Neural crest cell (in vitro differentiated cells): ENCODE measurements at regions not wholly inside any gene's neighbourhood (a gene's known extent, or its start where the extent isn't known, plus 50 kb on each side); places are given as distances from the start of the nearest gene placed in this dataset.

ENCODE experiments used
- DNase-seq: peaks from one replicate; pipeline ENCODE4 v3.0.0; 2021; ENCODE audit warnings: low read depth, mixed read lengths, low spot score
- H3K27ac Mint-ChIP-seq: one replicate; pipeline ENCODE4 v1.8.0; 2021; ENCODE audit warnings: mild to moderate bottlenecking, mixed read lengths; ENCODE audit not compliant: unreplicated experiment
- H3K27me3 Mint-ChIP-seq: 2 replicates; pipeline ENCODE4 v1.8.0; 2021; ENCODE audit warnings: low read depth, mild to moderate bottlenecking, mixed read lengths
- H3K36me3 Mint-ChIP-seq: 2 replicates; pipeline ENCODE4 v1.8.0; 2021; ENCODE audit warnings: low read depth, mild to moderate bottlenecking, mixed read lengths
- H3K4me1 Mint-ChIP-seq: 2 replicates; pipeline ENCODE4 v1.8.0; 2021; ENCODE audit warnings: mixed read lengths
- H3K4me3 Mint-ChIP-seq: one replicate; pipeline ENCODE4 v1.8.0; 2021; ENCODE audit warnings: mild to moderate bottlenecking, mixed read lengths
- H3K9me3 Mint-ChIP-seq: 2 replicates; pipeline ENCODE4 v1.8.0; 2021; ENCODE audit warnings: mixed read lengths
- TF ChIP-seq, protein P1 (sequence below): fragments of 200-600 bp; sonication (generic); conservative IDR thresholded peaks from 2 replicates; pipeline ENCODE4 v1.5.0; 2021; ENCODE audit warnings: antibody characterized with exemption, mild to moderate bottlenecking

DNA sequence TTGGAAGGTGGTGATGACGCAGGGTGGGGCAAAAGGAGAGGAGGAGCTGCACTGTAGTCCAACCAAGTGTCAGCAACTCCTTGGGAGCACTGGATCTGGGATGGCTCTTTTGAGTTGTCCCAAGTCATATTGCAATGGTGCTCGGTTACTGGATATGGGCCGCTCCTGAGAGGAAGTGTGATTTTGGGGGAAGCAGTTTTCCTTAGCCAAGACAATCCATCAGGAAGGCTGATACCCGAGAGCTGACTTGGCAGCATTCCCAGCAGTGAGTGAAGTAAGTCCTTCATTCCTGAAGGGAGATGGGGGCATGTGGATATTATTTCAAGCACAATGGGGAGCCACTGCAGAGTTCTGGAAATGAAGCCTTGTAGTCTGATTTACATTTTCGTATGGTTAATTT is 354.1 kb downstream of the RFPL4B start:
- Mint-ChIP-seq H3K4me1 (peaks cover 4% of the 10 kb centered on the region), H3K4me3 (no peak overlapping the region), H3K9me3 (peaks cover 10% of the 10 kb centered on the region), H3K36me3 (no peaks in the 10 kb centered on the region), H3K27ac (no peak overlapping the region), H3K27me3 (no peaks in the 10 kb centered on the region)
- no peak for DNase-seq
- TF ChIP-seq, protein P1, sequence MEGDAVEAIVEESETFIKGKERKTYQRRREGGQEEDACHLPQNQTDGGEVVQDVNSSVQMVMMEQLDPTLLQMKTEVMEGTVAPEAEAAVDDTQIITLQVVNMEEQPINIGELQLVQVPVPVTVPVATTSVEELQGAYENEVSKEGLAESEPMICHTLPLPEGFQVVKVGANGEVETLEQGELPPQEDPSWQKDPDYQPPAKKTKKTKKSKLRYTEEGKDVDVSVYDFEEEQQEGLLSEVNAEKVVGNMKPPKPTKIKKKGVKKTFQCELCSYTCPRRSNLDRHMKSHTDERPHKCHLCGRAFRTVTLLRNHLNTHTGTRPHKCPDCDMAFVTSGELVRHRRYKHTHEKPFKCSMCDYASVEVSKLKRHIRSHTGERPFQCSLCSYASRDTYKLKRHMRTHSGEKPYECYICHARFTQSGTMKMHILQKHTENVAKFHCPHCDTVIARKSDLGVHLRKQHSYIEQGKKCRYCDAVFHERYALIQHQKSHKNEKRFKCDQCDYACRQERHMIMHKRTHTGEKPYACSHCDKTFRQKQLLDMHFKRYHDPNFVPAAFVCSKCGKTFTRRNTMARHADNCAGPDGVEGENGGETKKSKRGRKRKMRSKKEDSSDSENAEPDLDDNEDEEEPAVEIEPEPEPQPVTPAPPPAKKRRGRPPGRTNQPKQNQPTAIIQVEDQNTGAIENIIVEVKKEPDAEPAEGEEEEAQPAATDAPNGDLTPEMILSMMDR = no peak

DNA sequence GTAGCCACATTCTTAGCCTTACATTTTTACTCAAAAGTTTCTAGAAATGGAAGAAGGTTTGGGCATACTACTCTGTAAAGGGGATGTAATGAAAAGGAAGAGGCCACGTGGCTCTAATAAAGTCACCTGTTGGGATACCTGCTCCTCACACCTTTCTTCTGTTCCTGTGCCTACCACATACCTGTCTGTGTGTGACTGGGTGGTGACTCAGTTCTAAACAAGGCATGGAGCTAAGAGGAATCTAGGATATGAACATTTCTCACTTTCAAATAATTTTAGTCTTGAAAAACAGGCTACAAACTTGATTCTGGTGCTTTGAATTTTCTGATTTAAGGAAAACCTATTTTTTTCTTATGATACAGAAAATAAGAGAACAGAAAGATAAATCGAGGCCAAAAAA is 363.6 kb downstream of the RFPL4B start:
- no peak for DNase-seq
- Mint-ChIP-seq H3K4me1 (no peaks in the 10 kb centered on the region), H3K9me3 (peaks cover 3% of the 10 kb centered on the region), H3K27me3 (no peaks in the 10 kb centered on the region), H3K27ac (no peak overlapping the region), H3K36me3 (no peaks in the 10 kb centered on the region), H3K4me3 (no peak overlapping the region)
- TF ChIP-seq, protein P1 = no peak

DNA sequence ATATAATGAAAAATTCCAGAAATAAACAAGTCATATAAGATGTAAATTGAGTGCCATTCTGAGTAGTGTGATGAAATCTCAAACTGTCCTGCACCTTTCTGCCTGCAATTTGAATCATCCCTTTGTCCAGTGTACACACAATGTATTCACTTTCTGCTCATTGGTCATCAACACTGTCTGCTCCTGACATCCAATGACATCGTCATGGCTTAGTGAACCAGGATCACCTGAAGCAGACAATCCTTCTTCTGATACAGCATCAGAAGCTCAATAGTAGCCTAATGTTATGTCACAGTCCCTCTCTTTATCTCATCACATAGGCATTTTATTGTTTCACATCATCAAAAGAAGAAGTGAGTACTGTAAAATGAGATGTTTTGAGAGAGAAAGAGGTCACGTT is 366.3 kb downstream of the RFPL4B start:
- H3K27me3 Mint-ChIP-seq = no peaks in the 10 kb centered on the region
- no peaks in the 10 kb centered on the region for H3K4me1 Mint-ChIP-seq
- TF ChIP-seq, protein P1 = no peak
- no peak overlapping the region for H3K4me3 Mint-ChIP-seq
- no peaks in the 10 kb centered on the region for H3K36me3 Mint-ChIP-seq
- H3K27ac Mint-ChIP-seq = no peak overlapping the region
- H3K9me3 Mint-ChIP-seq = peaks cover 8% of the 10 kb centered on the region
- no peak for DNase-seq

DNA sequence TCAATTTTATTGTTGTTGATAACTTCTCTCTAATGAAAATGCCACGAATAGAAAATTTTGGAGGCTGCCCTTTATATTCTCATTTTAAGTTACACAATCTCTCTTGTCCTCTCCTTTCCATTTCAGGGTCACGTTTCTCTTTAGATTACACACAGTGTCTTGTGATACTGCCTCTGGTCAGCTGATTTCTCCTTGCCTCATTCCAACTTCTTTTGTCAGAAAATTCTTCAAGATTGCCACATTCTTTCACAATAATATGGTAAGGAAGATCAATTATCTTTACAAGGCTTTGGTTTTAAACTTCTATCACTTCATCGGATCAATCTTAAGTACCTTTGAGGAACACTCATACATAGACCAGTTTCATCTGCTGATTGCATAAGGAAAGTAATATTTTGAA is 370.3 kb downstream of the RFPL4B start:
- no peaks in the 10 kb centered on the region for H3K4me1 Mint-ChIP-seq
- H3K27me3 Mint-ChIP-seq = no peaks in the 10 kb centered on the region
- H3K4me3 Mint-ChIP-seq = no peak overlapping the region
- no peak for DNase-seq
- H3K9me3 Mint-ChIP-seq = peaks cover 8% of the 10 kb centered on the region
- no peaks in the 10 kb centered on the region for H3K36me3 Mint-ChIP-seq
- TF ChIP-seq, protein P1 = no peak
- no peak overlapping the region for H3K27ac Mint-ChIP-seq

DNA sequence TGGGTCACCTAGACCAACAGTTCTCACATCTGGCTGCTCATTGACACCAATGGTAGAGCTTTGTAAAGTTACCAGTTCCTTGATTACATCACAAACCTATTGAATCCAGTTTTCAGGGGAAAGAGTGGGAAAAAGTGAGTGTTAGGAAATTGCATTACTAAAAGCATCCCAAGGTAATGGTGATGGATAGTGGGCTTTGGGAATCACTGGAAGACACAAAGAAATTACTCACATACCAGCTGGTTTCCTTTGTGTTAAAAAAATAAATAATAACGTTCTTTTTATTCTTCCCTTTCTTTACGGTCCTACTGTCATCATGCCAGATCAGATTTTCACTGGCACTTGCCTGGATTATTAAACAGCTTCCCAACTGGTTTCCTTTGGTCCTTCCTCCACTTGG is 370.7 kb downstream of the RFPL4B start:
- Mint-ChIP-seq H3K36me3 (no peaks in the 10 kb centered on the region), H3K4me1 (no peaks in the 10 kb centered on the region), H3K4me3 (no peak overlapping the region), H3K9me3 (peaks cover 8% of the 10 kb centered on the region), H3K27me3 (no peaks in the 10 kb centered on the region), H3K27ac (no peak overlapping the region)
- no peak for DNase-seq
- TF ChIP-seq, protein P1 = no peak

DNA sequence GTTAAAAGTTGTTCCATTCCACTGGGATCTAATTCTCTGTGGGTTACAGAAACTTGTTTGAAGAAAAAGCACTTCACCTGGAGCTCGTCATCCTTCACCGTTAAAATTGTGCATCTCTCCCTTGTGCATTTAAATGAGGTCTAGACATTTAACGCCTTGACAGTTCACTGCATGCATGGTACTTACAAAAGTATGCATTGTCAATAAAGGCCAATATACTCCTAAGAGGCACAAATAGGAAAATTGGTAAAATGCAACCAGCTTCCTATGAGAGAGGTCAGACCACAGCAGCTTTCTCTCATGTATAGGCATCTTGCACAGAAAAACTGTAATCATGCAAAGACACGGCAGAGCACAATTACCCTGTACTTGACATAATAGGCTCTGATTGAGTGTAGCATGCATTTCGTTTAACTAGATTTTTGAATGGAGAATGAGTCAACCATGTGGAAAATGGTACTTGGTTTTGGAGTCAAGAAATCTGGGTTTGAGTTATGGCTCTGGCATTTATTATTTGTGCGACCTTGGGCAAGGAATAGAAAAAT is 378.5 kb downstream of the RFPL4B start:
- Mint-ChIP-seq H3K36me3 (peaks cover 3% of the 10 kb centered on the region), H3K27ac (no peak overlapping the region), H3K4me3 (no peak overlapping the region), H3K27me3 (no peaks in the 10 kb centered on the region), H3K9me3 (peaks cover 4% of the 10 kb centered on the region), H3K4me1 (no peaks in the 10 kb centered on the region)
- TF ChIP-seq, protein P1 = no peak
- no peak for DNase-seq
